Mesendoderm (in vitro differentiated cells): ENCODE measurements at regions not wholly inside any gene's neighbourhood (a gene's known extent, or its start where the extent isn't known, plus 50 kb on each side); places are given as distances from the start of the nearest gene placed in this dataset.

Experiments
- DNase-seq: peaks from one replicate; pipeline ENCODE4 v3.0.0; 2013
- H2AK5ac ChIP-seq: 2 replicates; pipeline ENCODE4 v1.6.1; 2013; ENCODE audit warnings: low read length, inconsistent platforms
- H2BK120ac ChIP-seq: 2 replicates; pipeline ENCODE4 v1.6.1; 2013; ENCODE audit warnings: low read depth, mild to moderate bottlenecking, low read length, moderate library complexity, mixed read lengths
- H2BK15ac ChIP-seq: replicated peaks from 2 replicates; pipeline ENCODE4 v1.6.1; 2013; ENCODE audit warnings: low read depth, mild to moderate bottlenecking, moderate library complexity
- H2BK5ac ChIP-seq: 2 replicates; pipeline ENCODE4 v1.6.1; 2013; ENCODE audit warnings: low read length, inconsistent platforms
- H3K18ac ChIP-seq: 2 replicates; pipeline ENCODE4 v1.6.1; 2013; ENCODE audit warnings: mild to moderate bottlenecking, low read length, mixed read lengths
- H3K23ac ChIP-seq: one replicate; pipeline ENCODE4 v1.6.1; 2013; ENCODE audit warnings: low read length
- H3K27ac ChIP-seq: 2 replicates; pipeline ENCODE4 v1.5.1; 2013; ENCODE audit warnings: low read depth, mild to moderate bottlenecking, inconsistent platforms, low read length, moderate library complexity
- H3K27me3 ChIP-seq: 2 replicates; pipeline ENCODE4 v1.6.1; 2013; ENCODE audit warnings: low read length, control low read depth, mild to moderate bottlenecking, inconsistent platforms; ENCODE audit not compliant: insufficient read depth, poor library complexity
- H3K36me3 ChIP-seq: 2 replicates; pipeline ENCODE4 v1.6.1; 2013; ENCODE audit warnings: low read length, inconsistent platforms; ENCODE audit not compliant: control insufficient read depth, insufficient read depth
- H3K4ac ChIP-seq: one replicate; pipeline ENCODE4 v1.6.1; 2013; ENCODE audit warnings: low read depth, mild to moderate bottlenecking, low read length, moderate library complexity
- H3K4me1 ChIP-seq: 2 replicates; pipeline ENCODE4 v1.6.1; 2013; ENCODE audit warnings: low read depth, low read length, inconsistent platforms; ENCODE audit not compliant: control insufficient read depth
- H3K4me2 ChIP-seq: 2 replicates; pipeline ENCODE4 v1.6.1; 2013; ENCODE audit warnings: low read length
- H3K4me3 ChIP-seq: 2 replicates; pipeline ENCODE4 v1.5.1; 2013; ENCODE audit warnings: mild to moderate bottlenecking, low read length
- H3K56ac ChIP-seq: one replicate; pipeline ENCODE4 v1.6.1; 2013; ENCODE audit warnings: low read length
- H3K79me1 ChIP-seq: 2 replicates; pipeline ENCODE4 v1.6.1; 2013; ENCODE audit warnings: low read length, inconsistent platforms
- H3K79me2 ChIP-seq: 2 replicates; pipeline ENCODE4 v1.6.1; 2013; ENCODE audit warnings: mild to moderate bottlenecking, low read length; ENCODE audit not compliant: control insufficient read depth, insufficient read depth
- H3K9ac ChIP-seq: 2 replicates; pipeline ENCODE4 v1.6.1; 2013; ENCODE audit warnings: low read length, inconsistent platforms
- H4K5ac ChIP-seq: one replicate; pipeline ENCODE4 v1.6.1; 2013; ENCODE audit warnings: low read length
- H4K8ac ChIP-seq: one replicate; pipeline ENCODE4 v1.6.1; 2013; ENCODE audit warnings: low read depth, mild to moderate bottlenecking, control low read depth, low read length, moderate library complexity
- WGBS: extraction: QIAGEN DNeasy Blood & Tissue Kit; methylation state at CpG from one replicate; pipeline ENCODE4 v1.1.7; 2013; ENCODE audit warnings: low lambda C conversion rate, missing lambda C conversion rate; ENCODE audit not compliant: insufficient coverage; ENCODE audit errors: extremely low coverage; 5-methylcytosine and 5-hydroxymethylcytosine counted together

GRCh38 chr9:134970719-134971118 is 53.0 kb upstream of the FCN1 start:
- DNase-seq = no peak
- Histone ChIP-seq H3K4me3 (no peak overlapping the region), H3K79me2 (no peaks in the 10 kb centered on the region), H3K36me3 (no peaks in the 10 kb centered on the region), H2BK15ac (no peak overlapping the region), H3K9ac (no peak overlapping the region), H3K4me2 (no peak overlapping the region), H3K4me1 (no peaks in the 10 kb centered on the region), H3K23ac (no peak overlapping the region), H3K27ac (no peak overlapping the region), H4K8ac (no peak overlapping the region), H3K27me3 (no peaks in the 10 kb centered on the region), H2BK5ac (no peak overlapping the region), H2BK120ac (no peak overlapping the region), H4K5ac (no peak overlapping the region), H3K79me1 (no peaks in the 10 kb centered on the region), H3K18ac (no peak overlapping the region), H3K4ac (no peak overlapping the region), H3K56ac (no peak overlapping the region), H2AK5ac (no peak overlapping the region)
- no CpG with 5 or more reads among the region's 7 CpGs for WGBS

- Histone ChIP-seq H3K79me1 (no peaks in the 10 kb centered on the region), H4K8ac (no peak overlapping the region), H4K5ac (no peak overlapping the region), H2BK5ac (no peak overlapping the region), H3K4me3 (no peak overlapping the region), H3K79me2 (no peaks in the 10 kb centered on the region), H3K27ac (no peak overlapping the region), H3K4me2 (no peak overlapping the region), H3K4me1 (no peaks in the 10 kb centered on the region), H3K4ac (no peak overlapping the region), H2BK120ac (no peak overlapping the region), H3K36me3 (no peaks in the 10 kb centered on the region), H3K27me3 (no peaks in the 10 kb centered on the region), H3K56ac (no peak overlapping the region), H3K9ac (no peak overlapping the region), H3K18ac (no peak overlapping the region), H2BK15ac (no peak overlapping the region), H2AK5ac (no peak overlapping the region), H3K23ac (no peak overlapping the region)
- no peak for DNase-seq
- WGBS = no CpG with 5 or more reads among the region's 7 CpGs
These were observed 53.5 kb upstream of the FCN1 start for GRCh38 chr9:134971196-134971595.

- Histone ChIP-seq H2AK5ac (no peak overlapping the region), H2BK120ac (no peak overlapping the region), H3K4me3 (no peak overlapping the region), H3K4me1 (no peaks in the 10 kb centered on the region), H3K79me1 (no peaks in the 10 kb centered on the region), H3K18ac (no peak overlapping the region), H3K9ac (no peak overlapping the region), H3K56ac (no peak overlapping the region), H3K4me2 (no peak overlapping the region), H3K79me2 (no peaks in the 10 kb centered on the region), H3K23ac (no peak overlapping the region), H4K8ac (no peak overlapping the region), H3K4ac (no peak overlapping the region), H3K36me3 (no peaks in the 10 kb centered on the region), H3K27ac (no peak overlapping the region), H2BK15ac (no peak overlapping the region), H4K5ac (no peak overlapping the region), H2BK5ac (no peak overlapping the region), H3K27me3 (no peaks in the 10 kb centered on the region)
- no CpG with 5 or more reads among the region's 4 CpGs for WGBS
- no peak for DNase-seq
These were observed 54.0 kb upstream of the FCN1 start for GRCh38 chr9:134971696-134972095.

- no peak overlapping the region for H4K8ac ChIP-seq
- H3K18ac ChIP-seq = no peak overlapping the region
- no peaks in the 10 kb centered on the region for H3K4me1 ChIP-seq
- no peaks in the 10 kb centered on the region for H3K79me2 ChIP-seq
- H3K4me3 ChIP-seq = no peak overlapping the region
- H3K56ac ChIP-seq = no peak overlapping the region
- H2BK5ac ChIP-seq = no peak overlapping the region
- H3K27me3 ChIP-seq = no peaks in the 10 kb centered on the region
- no CpG with 5 or more reads among the region's 9 CpGs for WGBS
- H3K23ac ChIP-seq = no peak overlapping the region
- H3K9ac ChIP-seq = no peak overlapping the region
- no peak overlapping the region for H3K4ac ChIP-seq
- DNase-seq = no peak
- H3K36me3 ChIP-seq = no peaks in the 10 kb centered on the region
- no peaks in the 10 kb centered on the region for H3K79me1 ChIP-seq
- no peak overlapping the region for H2BK120ac ChIP-seq
- no peak overlapping the region for H3K4me2 ChIP-seq
- H4K5ac ChIP-seq = no peak overlapping the region
- no peak overlapping the region for H2AK5ac ChIP-seq
- H2BK15ac ChIP-seq = no peak overlapping the region
- no peak overlapping the region for H3K27ac ChIP-seq
These were observed 54.4 kb upstream of the FCN1 start for GRCh38 chr9:134972140-134972539.

- H3K4me3 ChIP-seq = no peak overlapping the region
- no peak overlapping the region for H3K27ac ChIP-seq
- no peak for DNase-seq
- no peak overlapping the region for H4K8ac ChIP-seq
- no peak overlapping the region for H3K4me2 ChIP-seq
- H2AK5ac ChIP-seq = no peak overlapping the region
- H3K23ac ChIP-seq = no peak overlapping the region
- no peaks in the 10 kb centered on the region for H3K79me2 ChIP-seq
- H2BK5ac ChIP-seq = no peak overlapping the region
- H3K56ac ChIP-seq = no peak overlapping the region
- no CpG with 5 or more reads among the region's 1 CpG for WGBS
- no peaks in the 10 kb centered on the region for H3K4me1 ChIP-seq
- no peaks in the 10 kb centered on the region for H3K36me3 ChIP-seq
- no peak overlapping the region for H2BK120ac ChIP-seq
- H4K5ac ChIP-seq = no peak overlapping the region
- no peak overlapping the region for H2BK15ac ChIP-seq
- H3K9ac ChIP-seq = no peak overlapping the region
- no peak overlapping the region for H3K18ac ChIP-seq
- no peaks in the 10 kb centered on the region for H3K79me1 ChIP-seq
- no peaks in the 10 kb centered on the region for H3K27me3 ChIP-seq
- no peak overlapping the region for H3K4ac ChIP-seq
These were observed 57.5 kb upstream of the FCN1 start for GRCh38 chr9:134975253-134975652.

GRCh38 chr9:134976403-134976802 is 58.7 kb upstream of the FCN1 start:
- H4K8ac ChIP-seq = no peak overlapping the region
- H3K27ac ChIP-seq = no peak overlapping the region
- no peak overlapping the region for H2BK5ac ChIP-seq

More at GRCh38 chr9:134976403-134976802, 58.7 kb upstream of the FCN1 start:
- Histone ChIP-seq H2BK120ac (no peak overlapping the region), H3K23ac (no peak overlapping the region), H3K4me3 (no peak overlapping the region), H2AK5ac (no peak overlapping the region), H3K4me1 (no peaks in the 10 kb centered on the region), H3K79me1 (no peaks in the 10 kb centered on the region), H2BK15ac (no peak overlapping the region), H3K56ac (no peak overlapping the region), H3K27me3 (no peaks in the 10 kb centered on the region), H3K4me2 (no peak overlapping the region), H4K5ac (no peak overlapping the region), H3K9ac (no peak overlapping the region), H3K36me3 (no peaks in the 10 kb centered on the region), H3K79me2 (no peaks in the 10 kb centered on the region), H3K18ac (no peak overlapping the region), H3K4ac (no peak overlapping the region)
- WGBS = no CpG with 5 or more reads among the region's 1 CpG
- DNase-seq = no peak
